H9 (cell line): ENCODE measurements at regions not wholly inside any gene's neighbourhood (a gene's known extent, or its start where the extent isn't known, plus 50 kb on each side); places are given as distances from the start of the nearest gene placed in this dataset.

Experiments used
- DNase-seq: peaks from one replicate; pipeline ENCODE4 v3.0.0-alpha.2; 2017
- H2AFZ ChIP-seq: one replicate; pipeline ENCODE4 v1.6.1; 2013; ENCODE audit warnings: mild to moderate bottlenecking, low read length, control low read depth, moderate library complexity
- H2AK5ac ChIP-seq: 2 replicates; pipeline ENCODE4 v1.6.1; 2013; ENCODE audit warnings: low read length, control low read depth, mixed read lengths; ENCODE audit not compliant: insufficient read length
- H2BK120ac ChIP-seq: one replicate; pipeline ENCODE4 v1.6.1; 2013; ENCODE audit warnings: low read depth, mild to moderate bottlenecking, low read length, control low read depth, inconsistent platforms; ENCODE audit not compliant: poor library complexity, severe bottlenecking
- H2BK12ac ChIP-seq: 2 replicates; pipeline ENCODE4 v1.6.1; 2013; ENCODE audit warnings: low read length, control low read depth, mixed read lengths, low read depth; ENCODE audit not compliant: insufficient read length
- H2BK15ac ChIP-seq: 2 replicates; pipeline ENCODE4 v1.6.1; 2013; ENCODE audit warnings: low read depth, low read length, control low read depth
- H2BK20ac ChIP-seq: one replicate; pipeline ENCODE4 v1.6.1; 2013; ENCODE audit warnings: low read depth, mild to moderate bottlenecking, low read length, control low read depth, inconsistent platforms; ENCODE audit not compliant: poor library complexity, severe bottlenecking
- H2BK5ac ChIP-seq: 2 replicates; pipeline ENCODE4 v1.6.1; 2013; ENCODE audit warnings: low read length, control low read depth, mixed read lengths; ENCODE audit not compliant: insufficient read length
- H3K14ac ChIP-seq: 2 replicates; pipeline ENCODE4 v1.6.1; 2013; ENCODE audit warnings: low read length, control low read depth; ENCODE audit not compliant: insufficient read depth
- H3K18ac ChIP-seq: 2 replicates; pipeline ENCODE4 v1.6.1; 2013; ENCODE audit warnings: low read depth, mild to moderate bottlenecking, mixed read lengths, low read length, control low read depth; ENCODE audit not compliant: insufficient read length
- H3K23ac ChIP-seq: 2 replicates; pipeline ENCODE4 v1.6.1; 2013; ENCODE audit warnings: low read length, control low read depth, mixed read lengths, low read depth; ENCODE audit not compliant: insufficient read length
- H3K23me2 ChIP-seq: 2 replicates; pipeline ENCODE4 v1.6.1; 2013; ENCODE audit warnings: low read depth, mild to moderate bottlenecking, mixed read lengths, low read length, control low read depth; ENCODE audit not compliant: insufficient read length, poor library complexity, severe bottlenecking
- H3K27ac ChIP-seq: 2 replicates; pipeline ENCODE4 v1.5.1; 2013; ENCODE audit warnings: low read length, control low read depth, mixed read lengths, low read depth; ENCODE audit not compliant: insufficient read length
- H3K27me3 ChIP-seq: 2 replicates; pipeline ENCODE4 v1.6.1; 2013; ENCODE audit warnings: low read length, control low read depth, inconsistent platforms; ENCODE audit not compliant: insufficient read depth
- H3K4ac ChIP-seq: 2 replicates; pipeline ENCODE4 v1.6.1; 2013; ENCODE audit warnings: low read depth, mild to moderate bottlenecking, control low read depth, inconsistent platforms, low read length, moderate library complexity
- H3K4me1 ChIP-seq: 2 replicates; pipeline ENCODE4 v1.6.1; 2013; ENCODE audit warnings: low read length, control low read depth, inconsistent platforms; ENCODE audit not compliant: insufficient read depth
- H3K4me2 ChIP-seq: 2 replicates; pipeline ENCODE4 v1.6.1; 2013; ENCODE audit warnings: low read length, control low read depth, mixed read lengths; ENCODE audit not compliant: insufficient read length, insufficient read depth
- H3K56ac ChIP-seq: 2 replicates; pipeline ENCODE4 v1.6.1; 2013; ENCODE audit warnings: low read depth, mild to moderate bottlenecking, mixed read lengths, low read length, control low read depth; ENCODE audit not compliant: insufficient read length
- H3K79me1 ChIP-seq: 2 replicates; pipeline ENCODE4 v1.6.1; 2013; ENCODE audit warnings: low read depth, mild to moderate bottlenecking, moderate library complexity, low read length, control low read depth, inconsistent platforms; ENCODE audit not compliant: insufficient read depth, poor library complexity, severe bottlenecking
- H3K79me2 ChIP-seq: 2 replicates; pipeline ENCODE4 v1.6.1; 2013; ENCODE audit warnings: low read length, control low read depth, inconsistent platforms; ENCODE audit not compliant: insufficient read depth
- H3K9ac ChIP-seq: 2 replicates; pipeline ENCODE4 v1.6.1; 2013; ENCODE audit warnings: low read length, control low read depth, mixed read lengths; ENCODE audit not compliant: insufficient read length; ENCODE audit errors: extremely low read depth
- H3K9me3 ChIP-seq: one replicate; pipeline ENCODE4 v1.6.1; 2013; ENCODE audit warnings: low read depth, low read length, inconsistent platforms; ENCODE audit not compliant: control insufficient read depth
- H3T11ph ChIP-seq: one replicate; pipeline ENCODE4 v1.6.1; 2013; ENCODE audit warnings: mild to moderate bottlenecking, low read length, control low read depth, inconsistent platforms
- H4K20me1 ChIP-seq: one replicate; pipeline ENCODE4 v1.6.1; 2013; ENCODE audit not compliant: control insufficient read depth, insufficient read length, insufficient read depth
- H4K5ac ChIP-seq: 2 replicates; pipeline ENCODE4 v1.6.1; 2013; ENCODE audit warnings: low read depth, mild to moderate bottlenecking, mixed read lengths, low read length, control low read depth; ENCODE audit not compliant: insufficient read length
- H4K8ac ChIP-seq: replicated peaks from 2 replicates; pipeline ENCODE4 v1.6.1; 2013; ENCODE audit warnings: low read length, control low read depth, mixed read lengths, low read depth; ENCODE audit not compliant: insufficient read length
- H4K91ac ChIP-seq: 2 replicates; pipeline ENCODE4 v1.6.1; 2013; ENCODE audit warnings: low read depth, mild to moderate bottlenecking, moderate library complexity, mixed read lengths, low read length, control low read depth; ENCODE audit not compliant: insufficient read length
- H3K27ac Mint-ChIP-seq, 3 experiments: 2 replicates in 2 of 3; 3 replicates in 1 of 3; pipeline ENCODE4 v1.8.0; 2020 to 2021; ENCODE audit warnings: mixed read lengths in 3 of 3, mild to moderate bottlenecking in 1 of 3, moderate library complexity in 1 of 3
- H3K27me3 Mint-ChIP-seq: 2 replicates; pipeline ENCODE4 v1.8.0; 2021; ENCODE audit warnings: low read depth, mild to moderate bottlenecking, moderate library complexity, mixed read lengths
- H3K36me3 Mint-ChIP-seq, 3 experiments: 2 replicates in 2 of 3; 3 replicates in 1 of 3; pipeline ENCODE4 v1.8.0; 2020 to 2021; ENCODE audit warnings: low read depth in 3 of 3, mixed read lengths in 3 of 3; ENCODE audit not compliant: insufficient read depth in 1 of 3
- H3K4me1 Mint-ChIP-seq, 2 experiments: 2 replicates each; pipeline ENCODE4 v1.8.0; 2020; ENCODE audit warnings: mixed read lengths in 2 of 2
- H3K4me3 Mint-ChIP-seq, 2 experiments: 2 replicates in 1 of 2; 3 replicates in 1 of 2; pipeline ENCODE4 v1.8.0; 2020 to 2021; ENCODE audit warnings: mild to moderate bottlenecking in 2 of 2, mixed read lengths in 2 of 2, moderate library complexity in 1 of 2
- H3K9me3 Mint-ChIP-seq, 2 experiments: 2 replicates in 1 of 2; 3 replicates in 1 of 2; pipeline ENCODE4 v1.8.0; 2020; ENCODE audit warnings: mild to moderate bottlenecking in 2 of 2, mixed read lengths in 2 of 2, moderate library complexity in 1 of 2
- WGBS: extraction: QIAGEN DNeasy Blood & Tissue Kit; methylation state at CpG from one replicate; pipeline ENCODE4 v1.1.7; 2013; ENCODE audit warnings: missing lambda C conversion rate, low lambda C conversion rate, mixed read lengths; ENCODE audit not compliant: insufficient read length; ENCODE audit errors: extremely low coverage; 5-methylcytosine and 5-hydroxymethylcytosine counted together
- TF ChIP-seq, protein P1 (sequence below): fragments of 200-600 bp; sonication (generic); conservative IDR thresholded peaks from 3 replicates; pipeline ENCODE4 v1.8.0; 2021; ENCODE audit warnings: antibody characterized with exemption, mild to moderate bottlenecking

DNA sequence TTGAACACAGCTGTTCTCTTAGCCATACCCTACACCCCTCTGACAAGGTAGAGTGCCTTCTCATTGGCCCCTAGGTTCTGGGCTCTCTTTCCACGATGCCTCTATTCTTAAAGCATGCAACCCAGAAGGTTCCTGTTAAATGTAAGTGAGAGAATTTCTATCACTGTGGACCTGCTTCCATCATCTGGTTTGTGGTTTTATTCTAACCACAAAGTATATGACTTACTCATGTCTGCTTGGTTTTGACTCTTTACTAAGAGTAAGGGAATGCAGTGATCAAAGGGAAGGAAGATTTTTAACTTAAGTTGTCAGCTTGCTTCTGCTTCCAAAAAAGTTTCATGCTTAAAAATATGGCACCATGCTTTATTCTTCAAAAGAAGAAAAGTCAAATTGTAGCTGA, 80.2 kb downstream of the ANKEF1 start:
- Histone ChIP-seq H3K27me3 (no peaks in the 10 kb centered on the region), H3K9ac (no peak overlapping the region), H2BK15ac (no peak overlapping the region), H3K4ac (no peak overlapping the region), H2BK20ac (no peak overlapping the region), H2AFZ (no peak overlapping the region), H3K79me2 (no peaks in the 10 kb centered on the region), H2AK5ac (no peak overlapping the region), H3K9me3 (no peaks in the 10 kb centered on the region), H3T11ph (no peak overlapping the region), H4K20me1 (no peaks in the 10 kb centered on the region), H3K23ac (no peak overlapping the region), H3K56ac (no peak overlapping the region), H2BK12ac (no peak overlapping the region), H4K91ac (no peak overlapping the region), H4K5ac (no peak overlapping the region), H3K18ac (no peak overlapping the region), H3K79me1 (no peaks in the 10 kb centered on the region), H2BK120ac (no peak overlapping the region), H3K23me2 (no peaks in the 10 kb centered on the region), H2BK5ac (no peak overlapping the region), H4K8ac (no peak overlapping the region), H3K27ac (no peak overlapping the region), H3K4me1 (no peaks in the 10 kb centered on the region), H3K14ac (no peak overlapping the region), H3K4me2 (no peak overlapping the region)
- peaks cover 0 to 3% (median 0%) of the 10 kb centered on the region in 3 experiments; a peak in 2 of 7 replicates for H3K36me3 Mint-ChIP-seq
- no CpG with 5 or more reads among the region's 1 CpG for WGBS
- H3K27me3 Mint-ChIP-seq = no peaks in the 10 kb centered on the region
- TF ChIP-seq, protein P1, sequence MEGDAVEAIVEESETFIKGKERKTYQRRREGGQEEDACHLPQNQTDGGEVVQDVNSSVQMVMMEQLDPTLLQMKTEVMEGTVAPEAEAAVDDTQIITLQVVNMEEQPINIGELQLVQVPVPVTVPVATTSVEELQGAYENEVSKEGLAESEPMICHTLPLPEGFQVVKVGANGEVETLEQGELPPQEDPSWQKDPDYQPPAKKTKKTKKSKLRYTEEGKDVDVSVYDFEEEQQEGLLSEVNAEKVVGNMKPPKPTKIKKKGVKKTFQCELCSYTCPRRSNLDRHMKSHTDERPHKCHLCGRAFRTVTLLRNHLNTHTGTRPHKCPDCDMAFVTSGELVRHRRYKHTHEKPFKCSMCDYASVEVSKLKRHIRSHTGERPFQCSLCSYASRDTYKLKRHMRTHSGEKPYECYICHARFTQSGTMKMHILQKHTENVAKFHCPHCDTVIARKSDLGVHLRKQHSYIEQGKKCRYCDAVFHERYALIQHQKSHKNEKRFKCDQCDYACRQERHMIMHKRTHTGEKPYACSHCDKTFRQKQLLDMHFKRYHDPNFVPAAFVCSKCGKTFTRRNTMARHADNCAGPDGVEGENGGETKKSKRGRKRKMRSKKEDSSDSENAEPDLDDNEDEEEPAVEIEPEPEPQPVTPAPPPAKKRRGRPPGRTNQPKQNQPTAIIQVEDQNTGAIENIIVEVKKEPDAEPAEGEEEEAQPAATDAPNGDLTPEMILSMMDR = no peak
- H3K4me1 Mint-ChIP-seq = peaks cover 0 to 2% of the 10 kb centered on the region in 2 experiments; a peak in 1 of 4 replicates
- H3K9me3 Mint-ChIP-seq = no peaks in the 10 kb centered on the region; a peak in 1 of 5 replicates
- DNase-seq = no peak
- no peak overlapping the region for H3K27ac Mint-ChIP-seq
- no peak overlapping the region for H3K4me3 Mint-ChIP-seq
